WTC11 (cell line): ENCODE measurements at regions not wholly inside any gene's neighbourhood (a gene's known extent, or its start where the extent isn't known, plus 50 kb on each side); places are given as distances from the start of the nearest gene placed in this dataset.

ENCODE experiments used
- ATAC-seq: fragments of 200-7000 bp; cut with Tn5 transposase; 2 replicates; pipeline ENCODE4 v1.10.0; 2021; ENCODE audit warnings: mild to moderate bottlenecking, moderate library complexity
- CTCF ChIA-PET: fragments of 300-600 bp; sonication (Branson Sonifier 250); formaldehyde crosslinking; loops from one replicate; lab custom pipeline; 2021; ENCODE audit warnings: antibody characterized with exemption; lab: Charles Lee
- POLR2A ChIA-PET: fragments of 350-600 bp; sonication (Branson Sonifier 250); formaldehyde crosslinking; loops from one replicate; lab custom pipeline; 2021; ENCODE audit warnings: antibody characterized with exemption; lab: Charles Lee
- DNase-seq: peaks from one replicate; pipeline ENCODE4 v3.0.0; 2021; ENCODE audit warnings: low spot score
- H3K27ac Mint-ChIP-seq: 2 replicates; pipeline ENCODE4 v1.8.0; 2021; ENCODE audit warnings: mixed read lengths
- H3K27me3 Mint-ChIP-seq: 2 replicates; pipeline ENCODE4 v1.8.0; 2021; ENCODE audit warnings: low read depth, mild to moderate bottlenecking, moderate library complexity, mixed read lengths
- H3K36me3 Mint-ChIP-seq: 2 replicates; pipeline ENCODE4 v1.8.0; 2021; ENCODE audit warnings: mixed read lengths
- H3K4me1 Mint-ChIP-seq: 2 replicates; pipeline ENCODE4 v1.8.0; 2022; ENCODE audit warnings: mixed read lengths
- H3K4me3 Mint-ChIP-seq: 2 replicates; pipeline ENCODE4 v1.8.0; 2021; ENCODE audit warnings: mild to moderate bottlenecking, moderate library complexity, mixed read lengths
- H3K9me3 Mint-ChIP-seq: 2 replicates; pipeline ENCODE4 v1.8.0; 2021; ENCODE audit warnings: mixed read lengths
- ATF2 ChIP-seq: sonication (generic); formaldehyde crosslinking; IDR thresholded peaks from 2 replicates; pipeline ENCODE4 v1.8.1; 2022; ENCODE audit warnings: low read depth, missing genetic modification reagents, borderline replicate concordance
- ATF6 ChIP-seq: sonication (generic); formaldehyde crosslinking; IDR thresholded peaks from 2 replicates; pipeline ENCODE4 v1.8.1; 2023; ENCODE audit warnings: mild to moderate bottlenecking, missing genetic modification reagents
- CTCF ChIP-seq: fragments of 200-600 bp; IDR thresholded peaks from 2 replicates; pipeline ENCODE4 v1.8.0; 2022; ENCODE audit warnings: antibody characterized with exemption
- FOXJ3 ChIP-seq: sonication (generic); formaldehyde crosslinking; IDR thresholded peaks from 2 replicates; pipeline ENCODE4 v1.9.0; 2021; ENCODE audit warnings: missing genetic modification reagents, mild to moderate bottlenecking, borderline replicate concordance
- FOXK1 ChIP-seq: sonication (generic); formaldehyde crosslinking; IDR thresholded peaks from 2 replicates; pipeline ENCODE4 v1.8.0; 2022; ENCODE audit warnings: mild to moderate bottlenecking, moderate library complexity, missing genetic modification reagents
- NR1H2 ChIP-seq: sonication (generic); formaldehyde crosslinking; IDR thresholded peaks from 2 replicates; pipeline ENCODE4 v1.9.0; 2021; ENCODE audit warnings: mild to moderate bottlenecking, moderate library complexity, missing genetic modification reagents
- NR2C2 ChIP-seq: sonication (generic); formaldehyde crosslinking; IDR thresholded peaks from 2 replicates; pipeline ENCODE4 v1.8.0; 2022; ENCODE audit warnings: mild to moderate bottlenecking, missing genetic modification reagents
- TCF7 ChIP-seq: sonication (generic); formaldehyde crosslinking; IDR thresholded peaks from 2 replicates; pipeline ENCODE4 v1.8.0; 2022; ENCODE audit warnings: mild to moderate bottlenecking, low read depth, missing genetic modification reagents, moderate library complexity
- USF2 ChIP-seq: sonication (generic); formaldehyde crosslinking; IDR thresholded peaks from 2 replicates; pipeline ENCODE4 v1.8.1; 2023; ENCODE audit warnings: mild to moderate bottlenecking, missing genetic modification reagents, moderate library complexity
- ZNF219 ChIP-seq: sonication (generic); formaldehyde crosslinking; IDR thresholded peaks from 2 replicates; pipeline ENCODE4 v1.8.0; 2023; ENCODE audit warnings: missing genetic modification reagents, mild to moderate bottlenecking, borderline replicate concordance
- ZNF232 ChIP-seq: sonication (generic); formaldehyde crosslinking; IDR thresholded peaks from 2 replicates; pipeline ENCODE4 v1.8.0; 2022; ENCODE audit warnings: mild to moderate bottlenecking, missing genetic modification reagents
- ZNF317 ChIP-seq: sonication (generic); formaldehyde crosslinking; IDR thresholded peaks from 2 replicates; pipeline ENCODE4 v1.8.1; 2023; ENCODE audit warnings: low read depth, mild to moderate bottlenecking, moderate library complexity, missing genetic modification reagents, borderline replicate concordance
- ZNF425 ChIP-seq: fragments of 250-450 bp; sonication (Bioruptor Pico); conservative IDR thresholded peaks from 2 replicates; pipeline ENCODE4 v1.9.0; 2021; ENCODE audit warnings: mild to moderate bottlenecking
- TF ChIP-seq, protein P1 (sequence below): sonication (generic); formaldehyde crosslinking; IDR thresholded peaks from 2 replicates; pipeline ENCODE4 v1.8.1; 2023; ENCODE audit warnings: mild to moderate bottlenecking, missing genetic modification reagents, borderline replicate concordance

DNA sequence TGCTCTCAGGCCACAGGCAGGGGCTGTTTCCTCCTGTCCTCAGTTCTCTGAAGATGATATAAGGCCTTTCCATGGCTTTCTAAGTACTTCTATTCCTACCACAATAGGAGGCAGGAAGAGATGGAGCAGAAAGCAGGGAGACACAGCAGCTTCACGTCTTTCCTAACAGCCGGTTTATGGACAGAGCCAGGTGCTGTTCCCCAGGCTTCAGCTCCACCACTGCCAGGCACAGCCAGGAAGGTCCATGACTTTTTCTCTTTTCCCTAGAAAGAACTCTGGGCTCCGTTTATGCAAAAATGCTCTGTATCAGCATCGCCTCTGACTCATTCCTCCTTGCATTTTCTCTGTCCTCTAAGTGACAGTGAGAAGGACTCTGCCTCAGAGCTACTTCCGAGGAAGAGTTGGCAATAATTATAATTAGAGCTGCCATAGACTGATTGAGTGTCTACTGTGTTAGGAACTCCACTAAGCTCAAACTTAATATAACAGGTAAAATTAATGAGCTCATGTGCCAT is 478.5 kb downstream of the RASEF start:
- no peak overlapping the region for H3K4me3 Mint-ChIP-seq
- peaks cover 6% of the 10 kb centered on the region for H3K4me1 Mint-ChIP-seq
- DNase-seq (no peak), ATAC-seq (no peak)
- POLR2A ChIA-PET: no interaction called here
- CTCF ChIA-PET: interaction anchor here (2.3 kb wide), 1 partner anchor 22 kb away, joined by 8 read pairs; no protein-coding TSS in a partner anchor
- no peaks in the 10 kb centered on the region for H3K27me3 Mint-ChIP-seq
- peaks cover 6% of the 10 kb centered on the region for H3K9me3 Mint-ChIP-seq
- peaks cover 2% of the 10 kb centered on the region for H3K36me3 Mint-ChIP-seq
- TF ChIP-seq ATF2: no peak
- TF ChIP-seq NR2C2 (CRISPR knock-in tag): no peak
- TF ChIP-seq NR1H2: no peak
- no peak for TF ChIP-seq CTCF
- TF ChIP-seq TCF7: no peak
- no peak for TF ChIP-seq ATF6 (CRISPR knock-in tag)
- TF ChIP-seq ZNF425 (CRISPR knock-in tag): no peak
- TF ChIP-seq USF2: no peak
- no peak for TF ChIP-seq ZNF232
- H3K27ac Mint-ChIP-seq: no peak overlapping the region

DNA sequence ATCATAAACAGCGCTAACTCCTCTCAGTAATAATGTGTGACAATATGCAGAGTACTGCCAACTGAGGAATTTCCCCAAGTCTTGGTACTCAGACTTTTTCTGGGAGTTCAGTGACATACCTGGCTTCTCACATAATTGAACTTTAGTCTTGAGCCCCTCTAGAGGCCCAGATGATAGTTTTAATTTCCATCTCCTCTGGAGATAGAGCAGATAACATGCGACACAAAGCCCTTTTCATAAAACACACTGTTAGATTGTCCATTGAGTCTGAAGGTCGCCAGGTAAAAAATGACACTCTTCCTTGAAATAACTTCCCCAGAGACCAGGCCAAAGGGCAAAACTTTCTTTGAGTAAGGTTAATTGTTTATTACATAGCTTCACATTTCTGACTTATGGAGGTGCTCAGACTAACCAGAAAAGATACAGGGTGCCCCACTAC is 476.0 kb downstream of the RASEF start:
- peaks cover 5% of the 10 kb centered on the region for H3K4me1 Mint-ChIP-seq
- ChIA-PET POLR2A (no interaction called here), CTCF (no interaction called here)
- TF ChIP-seq ZNF317 (CRISPR knock-in tag) (no peak), FOXJ3 (CRISPR knock-in tag) (no peak), FOXK1 (no peak), ZNF219 (CRISPR knock-in tag) (no peak)
- TF ChIP-seq, protein P1, sequence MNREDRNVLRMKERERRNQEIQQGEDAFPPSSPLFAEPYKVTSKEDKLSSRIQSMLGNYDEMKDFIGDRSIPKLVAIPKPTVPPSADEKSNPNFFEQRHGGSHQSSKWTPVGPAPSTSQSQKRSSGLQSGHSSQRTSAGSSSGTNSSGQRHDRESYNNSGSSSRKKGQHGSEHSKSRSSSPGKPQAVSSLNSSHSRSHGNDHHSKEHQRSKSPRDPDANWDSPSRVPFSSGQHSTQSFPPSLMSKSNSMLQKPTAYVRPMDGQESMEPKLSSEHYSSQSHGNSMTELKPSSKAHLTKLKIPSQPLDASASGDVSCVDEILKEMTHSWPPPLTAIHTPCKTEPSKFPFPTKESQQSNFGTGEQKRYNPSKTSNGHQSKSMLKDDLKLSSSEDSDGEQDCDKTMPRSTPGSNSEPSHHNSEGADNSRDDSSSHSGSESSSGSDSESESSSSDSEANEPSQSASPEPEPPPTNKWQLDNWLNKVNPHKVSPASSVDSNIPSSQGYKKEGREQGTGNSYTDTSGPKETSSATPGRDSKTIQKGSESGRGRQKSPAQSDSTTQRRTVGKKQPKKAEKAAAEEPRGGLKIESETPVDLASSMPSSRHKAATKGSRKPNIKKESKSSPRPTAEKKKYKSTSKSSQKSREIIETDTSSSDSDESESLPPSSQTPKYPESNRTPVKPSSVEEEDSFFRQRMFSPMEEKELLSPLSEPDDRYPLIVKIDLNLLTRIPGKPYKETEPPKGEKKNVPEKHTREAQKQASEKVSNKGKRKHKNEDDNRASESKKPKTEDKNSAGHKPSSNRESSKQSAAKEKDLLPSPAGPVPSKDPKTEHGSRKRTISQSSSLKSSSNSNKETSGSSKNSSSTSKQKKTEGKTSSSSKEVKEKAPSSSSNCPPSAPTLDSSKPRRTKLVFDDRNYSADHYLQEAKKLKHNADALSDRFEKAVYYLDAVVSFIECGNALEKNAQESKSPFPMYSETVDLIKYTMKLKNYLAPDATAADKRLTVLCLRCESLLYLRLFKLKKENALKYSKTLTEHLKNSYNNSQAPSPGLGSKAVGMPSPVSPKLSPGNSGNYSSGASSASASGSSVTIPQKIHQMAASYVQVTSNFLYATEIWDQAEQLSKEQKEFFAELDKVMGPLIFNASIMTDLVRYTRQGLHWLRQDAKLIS (CRISPR knock-in tag): no peak
- H3K4me3 Mint-ChIP-seq: no peak overlapping the region
- no peaks in the 10 kb centered on the region for H3K36me3 Mint-ChIP-seq
- H3K27ac Mint-ChIP-seq: no peak overlapping the region
- H3K9me3 Mint-ChIP-seq: no peaks in the 10 kb centered on the region
- ATAC-seq: no peak
- no peak for DNase-seq
- H3K27me3 Mint-ChIP-seq: no peaks in the 10 kb centered on the region
